Activated CD4-positive, alpha-beta T cell treated with anti-CD3 and anti-CD28 coated beads, Interleukin-2, amount 10 ng/mL, durations not matched to agents 24 days and 14 days (primary cell): ENCODE measurements at regions not wholly inside any gene's neighbourhood (a gene's known extent, or its start where the extent isn't known, plus 50 kb on each side); places are given as distances from the start of the nearest gene placed in this dataset.

ENCODE experiments used
- DNase-seq: peaks from one replicate; pipeline ENCODE4 v3.0.0; 2022
- H3K27ac Mint-ChIP-seq: one replicate; pipeline ENCODE4 v1.8.0; 2022; ENCODE audit warnings: mild to moderate bottlenecking, mixed read lengths
- H3K27me3 Mint-ChIP-seq: one replicate; pipeline ENCODE4 v1.8.0; 2022; ENCODE audit warnings: mixed read lengths
- H3K36me3 Mint-ChIP-seq: one replicate; pipeline ENCODE4 v1.8.0; 2022; ENCODE audit warnings: low read depth, mild to moderate bottlenecking, mixed read lengths
- H3K4me1 Mint-ChIP-seq: one replicate; pipeline ENCODE4 v1.8.0; 2021; ENCODE audit warnings: mixed read lengths
- H3K4me3 Mint-ChIP-seq: one replicate; pipeline ENCODE4 v1.8.0; 2022; ENCODE audit warnings: mild to moderate bottlenecking, moderate library complexity, mixed read lengths
- H3K9me3 Mint-ChIP-seq: one replicate; pipeline ENCODE4 v1.8.0; 2021; ENCODE audit warnings: mixed read lengths
- intact Hi-C: fragments of 100-400 bp; cut with micrococcal nuclease; formaldehyde crosslinking; loops from one replicate; pipeline ENCODE4 v1.15.1; 2023

GRCh38 chr5:61817472-61818326, 485.6 kb downstream of the ZSWIM6 start:
- Mint-ChIP-seq H3K4me1 (no peaks in the 10 kb centered on the region), H3K27me3 (peaks cover 6% of the 10 kb centered on the region), H3K27ac (no peak overlapping the region), H3K36me3 (no peaks in the 10 kb centered on the region), H3K9me3 (no peaks in the 10 kb centered on the region), H3K4me3 (no peak overlapping the region)
- DNase-seq = no peak
- intact Hi-C loops = no loop called here

- Mint-ChIP-seq H3K4me1 (no peaks in the 10 kb centered on the region), H3K4me3 (no peak overlapping the region), H3K36me3 (no peaks in the 10 kb centered on the region), H3K9me3 (no peaks in the 10 kb centered on the region), H3K27me3 (peaks cover 6% of the 10 kb centered on the region), H3K27ac (no peak overlapping the region)
- intact Hi-C loops = no loop called here
- DNase-seq = no peak
These were observed 485.2 kb upstream of the KIF2A start for GRCh38 chr5:61820836-61821235.

GRCh38 chr5:61821561-61821960, 484.4 kb upstream of the KIF2A start:
- Mint-ChIP-seq H3K9me3 (no peaks in the 10 kb centered on the region), H3K36me3 (no peaks in the 10 kb centered on the region), H3K27ac (no peak overlapping the region), H3K27me3 (peaks cover 6% of the 10 kb centered on the region), H3K4me3 (no peak overlapping the region), H3K4me1 (no peaks in the 10 kb centered on the region)
- intact Hi-C loops = no loop called here
- DNase-seq = no peak

- Mint-ChIP-seq H3K27ac (no peak overlapping the region), H3K4me3 (no peak overlapping the region), H3K27me3 (peaks cover 6% of the 10 kb centered on the region), H3K36me3 (no peaks in the 10 kb centered on the region), H3K4me1 (no peaks in the 10 kb centered on the region), H3K9me3 (no peaks in the 10 kb centered on the region)
- intact Hi-C loops = no loop called here
- DNase-seq = no peak
These were observed 483.4 kb upstream of the KIF2A start for GRCh38 chr5:61822584-61822983.

- no peaks in the 10 kb centered on the region for H3K4me1 Mint-ChIP-seq
- no peak overlapping the region for H3K27ac Mint-ChIP-seq
- H3K27me3 Mint-ChIP-seq = peaks cover 6% of the 10 kb centered on the region
- intact Hi-C loops = loop anchor here (1.0 kb wide), 1 partner anchor 43 kb away; no protein-coding TSS in a partner anchor
- H3K4me3 Mint-ChIP-seq = no peak overlapping the region
- H3K36me3 Mint-ChIP-seq = no peaks in the 10 kb centered on the region
- no peaks in the 10 kb centered on the region for H3K9me3 Mint-ChIP-seq
- no peak for DNase-seq
These were observed 482.9 kb upstream of the KIF2A start for GRCh38 chr5:61823065-61823464.

- DNase-seq = no peak
- no peaks in the 10 kb centered on the region for H3K36me3 Mint-ChIP-seq
- no peak overlapping the region for H3K4me3 Mint-ChIP-seq
- no peaks in the 10 kb centered on the region for H3K9me3 Mint-ChIP-seq
- no peaks in the 10 kb centered on the region for H3K4me1 Mint-ChIP-seq
- H3K27me3 Mint-ChIP-seq = no peaks in the 10 kb centered on the region
- H3K27ac Mint-ChIP-seq = no peak overlapping the region
- intact Hi-C loops = loop anchor here (1.0 kb wide), 1 partner anchor 43 kb away; no protein-coding TSS in a partner anchor
These were observed 482.2 kb upstream of the KIF2A start for GRCh38 chr5:61823781-61824180.

- intact Hi-C loops = no loop called here
- H3K4me1 Mint-ChIP-seq = no peaks in the 10 kb centered on the region
- no peaks in the 10 kb centered on the region for H3K36me3 Mint-ChIP-seq
- no peaks in the 10 kb centered on the region for H3K9me3 Mint-ChIP-seq
- no peak overlapping the region for H3K27ac Mint-ChIP-seq
- no peak overlapping the region for H3K4me3 Mint-ChIP-seq
- H3K27me3 Mint-ChIP-seq = no peaks in the 10 kb centered on the region
- no peak for DNase-seq
These were observed 481.6 kb upstream of the KIF2A start for GRCh38 chr5:61824396-61824795.

GRCh38 chr5:61827445-61827975, 478.5 kb upstream of the KIF2A start:
- no peaks in the 10 kb centered on the region for H3K4me1 Mint-ChIP-seq
- H3K27me3 Mint-ChIP-seq = no peaks in the 10 kb centered on the region
- intact Hi-C loops = no loop called here
- H3K9me3 Mint-ChIP-seq = no peaks in the 10 kb centered on the region
- H3K36me3 Mint-ChIP-seq = no peaks in the 10 kb centered on the region
- DNase-seq = no peak
- H3K27ac Mint-ChIP-seq = no peak overlapping the region
- no peak overlapping the region for H3K4me3 Mint-ChIP-seq

GRCh38 chr5:61828856-61829255, 477.1 kb upstream of the KIF2A start:
- intact Hi-C loops = no loop called here
- DNase-seq = no peak
- Mint-ChIP-seq H3K4me3 (no peak overlapping the region), H3K4me1 (no peaks in the 10 kb centered on the region), H3K36me3 (no peaks in the 10 kb centered on the region), H3K9me3 (no peaks in the 10 kb centered on the region), H3K27ac (no peak overlapping the region), H3K27me3 (no peaks in the 10 kb centered on the region)

GRCh38 chr5:61831736-61832135, 474.3 kb upstream of the KIF2A start:
- no peaks in the 10 kb centered on the region for H3K9me3 Mint-ChIP-seq
- no peak overlapping the region for H3K4me3 Mint-ChIP-seq
- DNase-seq = peak; percentile 51
- H3K27me3 Mint-ChIP-seq = peaks cover 2% of the 10 kb centered on the region
- H3K4me1 Mint-ChIP-seq = no peaks in the 10 kb centered on the region
- no peak overlapping the region for H3K27ac Mint-ChIP-seq
- no peaks in the 10 kb centered on the region for H3K36me3 Mint-ChIP-seq
- intact Hi-C loops = no loop called here

- intact Hi-C loops = no loop called here
- H3K9me3 Mint-ChIP-seq = no peaks in the 10 kb centered on the region
These were observed 468.2 kb upstream of the KIF2A start for GRCh38 chr5:61837788-61838187.

GRCh38 chr5:61840361-61840760, 465.6 kb upstream of the KIF2A start:
- no peak overlapping the region for H3K27ac Mint-ChIP-seq
- H3K4me3 Mint-ChIP-seq = no peak overlapping the region
- intact Hi-C loops = no loop called here
- H3K27me3 Mint-ChIP-seq = peaks cover 2% of the 10 kb centered on the region
- no peaks in the 10 kb centered on the region for H3K36me3 Mint-ChIP-seq
- no peaks in the 10 kb centered on the region for H3K9me3 Mint-ChIP-seq
- H3K4me1 Mint-ChIP-seq = no peaks in the 10 kb centered on the region
- DNase-seq = no peak

More at GRCh38 chr5:61837788-61838187, 468.2 kb upstream of the KIF2A start:
- Mint-ChIP-seq H3K4me3 (no peak overlapping the region), H3K4me1 (no peaks in the 10 kb centered on the region), H3K27ac (no peak overlapping the region), H3K27me3 (peaks cover 2% of the 10 kb centered on the region), H3K36me3 (no peaks in the 10 kb centered on the region)
- no peak for DNase-seq

- no peaks in the 10 kb centered on the region for H3K9me3 Mint-ChIP-seq
- no peaks in the 10 kb centered on the region for H3K4me1 Mint-ChIP-seq
- no peaks in the 10 kb centered on the region for H3K27me3 Mint-ChIP-seq
- no peaks in the 10 kb centered on the region for H3K36me3 Mint-ChIP-seq
- intact Hi-C loops = no loop called here
- no peak overlapping the region for H3K4me3 Mint-ChIP-seq
- no peak for DNase-seq
- no peak overlapping the region for H3K27ac Mint-ChIP-seq
These were observed 463.2 kb upstream of the KIF2A start for GRCh38 chr5:61842840-61843239.

- H3K4me3 Mint-ChIP-seq = no peak overlapping the region
- H3K9me3 Mint-ChIP-seq = no peaks in the 10 kb centered on the region
- H3K4me1 Mint-ChIP-seq = no peaks in the 10 kb centered on the region
- no peak for DNase-seq
- H3K27ac Mint-ChIP-seq = no peak overlapping the region
- no peaks in the 10 kb centered on the region for H3K27me3 Mint-ChIP-seq
- intact Hi-C loops = no loop called here
- H3K36me3 Mint-ChIP-seq = no peaks in the 10 kb centered on the region
These were observed 455.3 kb upstream of the KIF2A start for GRCh38 chr5:61850696-61851095.
